ENCODE measurements at regions not wholly inside any gene's neighbourhood (a gene's known extent, or its start where the extent isn't known, plus 50 kb on each side); places are given as distances from the start of the nearest gene placed in this dataset.

- TF ChIP-seq CTCF (IDR thresholded peaks at IDR 0.05; ENCODE audit: low read depth, low read length): no peak
- H3K4me3 ChIP-seq (ENCODE audit: low read depth, low read length): no peak overlapping the region
Observed at GRCh38 chr2:118502106-118502505, 345.3 kb downstream of the EN1 start.

DNA sequence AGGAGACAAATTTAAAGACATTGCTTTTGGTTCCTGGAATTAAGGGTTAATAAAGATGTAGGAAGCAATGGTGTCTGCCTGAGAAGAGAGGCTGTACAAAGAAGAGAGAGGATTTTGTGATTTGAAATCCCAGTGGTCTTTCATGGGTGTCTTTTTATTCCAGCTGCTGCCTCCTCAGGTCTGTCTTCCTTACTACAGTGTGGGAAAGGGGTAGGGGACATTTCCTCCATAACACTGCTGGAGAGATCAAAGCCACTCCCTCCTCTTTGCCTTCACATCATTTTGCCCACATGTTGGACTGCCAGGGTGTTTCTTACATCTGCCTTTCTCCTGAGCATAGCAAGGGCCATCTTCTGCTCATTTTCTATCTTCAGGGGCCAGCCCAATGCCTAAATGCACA is 348.5 kb downstream of the EN1 start:
- no peak for TF ChIP-seq CTCF (IDR thresholded peaks at IDR 0.05; ENCODE audit: low read depth, low read length)
- no peak overlapping the region for H3K4me3 ChIP-seq (ENCODE audit: low read depth, low read length)

DNA sequence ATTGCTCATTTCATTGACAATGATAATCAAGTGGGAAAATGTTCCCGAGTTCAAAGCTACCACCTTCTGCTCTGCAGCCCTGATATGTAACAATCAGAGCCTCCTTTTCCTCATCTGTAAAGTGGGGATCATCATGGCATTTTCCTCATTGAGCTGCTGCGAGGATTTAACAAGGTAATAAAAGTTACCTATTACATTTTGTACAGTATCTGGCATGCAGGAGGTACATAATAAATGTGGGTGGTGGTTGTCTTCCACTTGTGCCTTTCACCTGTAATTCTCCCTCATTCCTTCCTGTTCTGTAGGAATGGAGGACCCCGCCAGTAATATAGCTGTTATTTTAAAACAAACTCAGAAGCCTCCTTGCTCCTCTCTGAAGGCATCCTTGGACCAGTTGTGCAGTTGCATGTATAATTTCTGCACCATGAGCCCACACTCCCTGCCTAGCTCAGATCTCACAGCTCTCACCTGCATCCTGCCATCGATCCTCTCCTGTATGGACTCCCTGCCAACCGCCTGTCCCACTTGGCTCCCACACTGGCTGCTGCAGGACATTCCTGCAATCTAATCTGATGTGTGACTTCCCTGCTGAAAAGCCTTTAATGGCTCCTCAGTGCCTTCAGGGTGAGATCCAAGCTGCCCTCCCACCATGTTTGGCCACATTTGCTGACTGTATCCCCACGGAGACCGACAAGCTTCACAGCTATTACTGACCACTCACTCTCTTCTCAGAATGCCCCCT is 350.4 kb downstream of the EN1 start:
- TF ChIP-seq CTCF (IDR thresholded peaks at IDR 0.05; ENCODE audit: low read depth, low read length): no peak
- H3K4me3 ChIP-seq (ENCODE audit: low read depth, low read length): no peak overlapping the region

GRCh38 chr2:118496467-118496866 is 351.0 kb downstream of the EN1 start:
- TF ChIP-seq CTCF (IDR thresholded peaks at IDR 0.05; ENCODE audit: low read depth, low read length): no peak
- H3K4me3 ChIP-seq (ENCODE audit: low read depth, low read length): no peak overlapping the region

DNA sequence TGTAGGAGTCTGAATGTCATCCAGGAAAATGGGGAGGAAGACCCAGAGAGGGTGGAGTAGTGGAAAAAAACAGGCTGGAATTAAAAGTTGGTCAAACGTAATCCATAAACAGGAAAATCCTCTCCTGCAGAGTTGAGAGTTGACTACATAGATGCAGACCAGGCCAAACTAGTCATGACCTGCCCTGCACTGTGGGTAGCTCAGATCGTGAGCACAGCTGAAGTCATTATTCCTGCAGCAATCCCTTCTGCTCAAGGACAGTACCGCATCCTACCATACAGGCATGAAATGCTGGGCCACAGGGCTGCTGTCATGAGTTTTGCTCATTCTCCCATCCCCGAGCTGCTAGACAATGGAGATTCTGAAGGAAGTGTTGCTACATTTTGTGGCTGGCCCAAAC is 352.2 kb downstream of the EN1 start:
- no peak overlapping the region for H3K4me3 ChIP-seq (ENCODE audit: low read depth, low read length)

DNA sequence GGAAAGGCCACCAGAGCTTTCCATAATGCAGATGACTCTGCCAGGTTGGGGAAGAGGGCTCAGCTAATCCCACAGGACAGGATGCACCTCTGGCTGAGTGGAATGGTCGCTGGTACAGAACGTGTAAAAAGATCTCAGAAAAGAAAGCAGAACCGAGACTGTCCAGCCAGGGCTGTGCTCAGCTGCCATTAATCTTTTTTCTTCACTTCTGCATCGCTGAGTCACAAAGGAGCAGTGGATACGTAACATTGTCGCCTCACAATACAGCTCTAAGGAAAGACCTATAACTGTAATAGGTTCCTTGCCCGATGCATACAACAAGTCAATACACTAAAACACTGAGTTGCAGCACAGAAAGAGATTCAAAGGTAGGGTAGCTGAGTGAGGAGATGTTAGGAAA is 354.2 kb downstream of the EN1 start:
- H3K4me3 ChIP-seq (ENCODE audit: low read depth, low read length): no peak overlapping the region
- no peak for TF ChIP-seq CTCF (IDR thresholded peaks at IDR 0.05; ENCODE audit: low read depth, low read length)

More for the DNA sequence above, 352.2 kb downstream of the EN1 start:
- TF ChIP-seq CTCF (IDR thresholded peaks at IDR 0.05; ENCODE audit: low read depth, low read length): no peak

GRCh38 chr2:118492335-118492734 is 355.1 kb downstream of the EN1 start:
- H3K4me3 ChIP-seq (ENCODE audit: low read depth, low read length): no peak overlapping the region
- no peak for TF ChIP-seq CTCF (IDR thresholded peaks at IDR 0.05; ENCODE audit: low read depth, low read length)
